GM18505 (cell line): ENCODE measurements at regions not wholly inside any gene's neighbourhood (a gene's known extent, or its start where the extent isn't known, plus 50 kb on each side); places are given as distances from the start of the nearest gene placed in this dataset.
"Not testable (repeated sequence)": the region's sequence is repeated elsewhere in the genome, so short reads cannot be mapped to it uniquely, and the experiment has no call there.

Experiments used
- ATAC-seq: cut with Tn5 transposase; IDR thresholded peaks from one replicate; pipeline ENCODE4 v1.9.1; 2021; ENCODE audit not compliant: unreplicated experiment
- POLR2A ChIP-seq: IDR thresholded peaks from 4 replicates; pipeline ENCODE4 v1.6.1; 2011; ENCODE audit warnings: borderline replicate concordance; ENCODE audit not compliant: insufficient read depth, insufficient read length; ENCODE audit errors: extremely low read depth

DNA sequence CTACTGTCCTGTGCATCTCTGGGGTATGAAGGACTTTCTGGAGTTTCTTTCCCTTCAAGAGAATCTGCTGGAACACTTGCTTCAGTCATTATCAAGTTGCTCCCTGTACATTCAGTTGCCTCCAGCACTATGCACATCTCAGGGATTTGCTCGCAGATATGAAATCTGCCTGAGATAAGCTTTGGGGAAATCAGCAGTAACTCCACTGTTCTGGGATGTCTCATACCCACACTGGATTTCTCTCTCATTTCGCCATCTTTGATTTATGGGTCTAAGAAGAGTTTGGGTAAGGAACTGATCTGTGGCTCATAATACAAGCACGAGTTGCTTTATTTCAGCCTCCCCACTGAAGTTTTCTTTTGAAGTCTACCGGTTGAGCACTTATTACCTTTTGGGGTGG is 585.6 kb downstream of the PSAT1 start:
- TF ChIP-seq POLR2A: no peak
- ATAC-seq: no peak

DNA sequence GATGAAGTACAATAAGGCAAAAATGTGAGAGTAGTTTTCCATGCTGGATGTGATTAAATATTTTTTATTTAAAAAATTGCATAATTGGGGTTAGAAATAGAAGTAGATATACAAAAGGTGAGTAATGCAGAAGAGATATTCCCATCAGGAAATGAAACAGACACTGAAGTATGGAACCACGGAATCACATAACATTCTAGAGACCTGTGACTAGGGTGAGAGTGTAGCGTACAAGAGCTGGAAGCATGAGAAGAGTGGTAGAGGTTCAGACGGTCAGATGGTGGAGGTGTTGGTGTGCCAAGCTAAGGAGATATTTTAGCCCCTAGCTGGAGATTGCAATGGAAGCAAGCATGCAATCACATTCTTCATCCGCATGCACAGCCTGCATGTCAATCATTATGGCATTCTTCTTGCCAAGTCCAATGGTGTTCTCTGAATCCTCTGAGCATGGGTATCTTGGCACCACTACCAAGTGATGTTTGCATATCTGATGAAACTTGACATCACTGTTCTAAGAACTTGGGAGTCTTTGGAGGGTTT is 587.8 kb downstream of the PSAT1 start:
- ATAC-seq: no peak
- no peak for TF ChIP-seq POLR2A

DNA sequence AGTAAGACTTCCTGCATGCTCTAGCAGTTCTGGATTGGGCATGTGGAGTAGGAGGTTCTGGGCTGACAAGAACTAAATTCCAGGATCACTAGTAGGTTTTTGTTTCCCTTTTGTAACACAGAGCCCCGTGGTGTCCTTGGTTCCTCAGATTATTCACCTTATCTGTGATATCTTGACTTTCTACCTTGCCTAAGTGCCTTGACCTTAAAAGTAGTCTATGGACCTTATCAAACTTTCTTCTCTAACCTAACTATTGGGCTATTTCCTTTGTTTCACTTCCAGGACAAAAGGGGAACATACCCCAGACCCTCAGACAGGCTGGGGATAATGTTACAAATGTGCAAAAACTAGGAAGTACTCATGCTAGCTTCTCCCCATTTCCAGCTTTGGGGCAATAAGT is 595.3 kb downstream of the PSAT1 start:
- no peak for TF ChIP-seq POLR2A
- ATAC-seq: no peak

- no peak for ATAC-seq
- TF ChIP-seq POLR2A: no peak
Measured at GRCh38 chr9:78892769-78893168, 595.8 kb downstream of the PSAT1 start.

DNA sequence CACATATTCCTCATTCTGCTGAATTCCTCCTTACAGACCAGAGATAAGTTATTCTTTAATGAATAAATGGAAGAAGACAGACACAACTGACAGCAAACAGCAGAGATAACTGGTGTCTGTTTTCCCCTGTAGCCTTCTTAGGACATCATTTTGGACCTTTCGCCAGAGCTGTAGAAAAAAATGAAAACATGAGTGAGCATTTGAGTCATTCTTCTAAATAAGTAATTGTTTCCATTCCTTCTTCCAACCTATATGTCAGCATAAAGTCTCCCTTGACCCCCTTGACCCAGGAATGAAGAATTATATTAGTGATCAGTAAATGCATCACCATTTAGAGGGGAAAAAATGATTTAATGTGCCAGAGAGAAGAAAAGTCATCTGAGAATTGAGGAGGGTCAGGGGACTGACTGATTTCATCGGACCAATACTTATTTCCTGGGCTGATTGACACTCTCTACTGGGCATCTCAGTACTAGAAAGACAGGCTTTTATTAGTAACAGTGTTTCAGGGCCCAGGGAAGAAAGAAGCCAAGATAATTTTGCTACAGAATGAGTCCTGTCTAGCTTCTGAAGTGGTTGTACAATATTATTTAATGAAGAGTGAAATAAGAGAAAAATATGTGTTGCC is 597.0 kb downstream of the PSAT1 start:
- no peak for TF ChIP-seq POLR2A
- ATAC-seq: no peak

DNA sequence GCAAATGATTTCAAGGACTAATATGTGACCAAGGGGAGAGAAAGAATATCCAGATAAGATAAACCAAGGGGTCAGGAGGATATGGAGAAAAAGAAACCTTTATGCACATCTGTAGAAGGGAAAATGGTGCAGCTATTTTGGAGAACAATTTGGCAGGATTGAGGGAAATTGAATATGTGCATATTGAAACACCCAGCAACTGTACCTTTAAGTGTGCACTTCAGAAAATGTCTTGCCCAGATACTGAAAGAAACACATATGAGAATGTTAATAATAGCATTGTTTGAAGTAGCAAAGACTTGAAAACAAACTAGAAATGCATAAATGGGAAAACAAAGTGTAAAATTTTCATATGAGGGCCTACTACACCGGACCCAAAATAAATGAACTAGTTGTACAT is 599.6 kb downstream of the PSAT1 start:
- no peak for TF ChIP-seq POLR2A
- no peak for ATAC-seq

- ATAC-seq: no peak
Measured at GRCh38 chr9:78898234-78898633, 601.3 kb downstream of the PSAT1 start.

DNA sequence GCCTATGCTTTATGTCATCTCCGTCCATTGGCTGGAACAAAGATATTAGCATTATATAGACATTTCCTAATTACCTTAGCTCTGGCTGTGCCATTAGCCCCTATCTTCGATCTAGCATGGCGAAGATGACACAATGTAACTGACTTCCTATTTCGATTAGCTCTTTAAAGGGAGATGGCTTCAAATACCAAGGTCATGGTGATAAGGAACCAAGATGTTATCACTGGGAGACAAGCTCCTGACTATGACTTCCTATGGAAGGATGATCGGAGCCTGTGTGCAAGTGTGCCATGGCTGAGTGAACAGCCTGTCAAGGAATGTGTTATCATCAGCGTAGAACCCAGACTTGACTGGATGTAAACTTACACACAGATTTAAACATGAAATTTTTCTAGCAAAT is 602.1 kb downstream of the PSAT1 start:
- no peak for TF ChIP-seq POLR2A
- no peak for ATAC-seq

More at GRCh38 chr9:78898234-78898633, 601.3 kb downstream of the PSAT1 start:
- TF ChIP-seq POLR2A: no peak

DNA sequence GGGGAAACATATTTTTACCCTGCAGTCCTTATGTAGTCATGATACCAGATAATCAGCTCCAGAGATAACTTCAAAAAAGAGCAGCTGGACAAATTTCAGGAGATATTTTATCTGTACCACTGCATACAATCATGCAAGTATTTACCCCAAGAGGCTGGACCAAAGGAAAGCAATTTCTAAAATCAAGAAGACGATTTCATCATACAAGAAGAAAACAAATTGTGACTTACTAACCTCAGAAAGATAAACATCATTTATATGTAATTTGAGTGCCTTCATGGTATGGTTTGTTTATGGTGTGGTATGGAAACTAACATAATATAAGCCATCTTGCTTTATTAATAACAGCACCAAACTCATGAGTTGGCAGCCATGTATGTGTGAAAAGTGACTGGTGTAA is 603.6 kb downstream of the PSAT1 start:
- TF ChIP-seq POLR2A: no peak
- no peak for ATAC-seq

- no peak for ATAC-seq
- no peak for TF ChIP-seq POLR2A
Measured at GRCh38 chr9:78902051-78902450, 605.1 kb downstream of the PSAT1 start.

DNA sequence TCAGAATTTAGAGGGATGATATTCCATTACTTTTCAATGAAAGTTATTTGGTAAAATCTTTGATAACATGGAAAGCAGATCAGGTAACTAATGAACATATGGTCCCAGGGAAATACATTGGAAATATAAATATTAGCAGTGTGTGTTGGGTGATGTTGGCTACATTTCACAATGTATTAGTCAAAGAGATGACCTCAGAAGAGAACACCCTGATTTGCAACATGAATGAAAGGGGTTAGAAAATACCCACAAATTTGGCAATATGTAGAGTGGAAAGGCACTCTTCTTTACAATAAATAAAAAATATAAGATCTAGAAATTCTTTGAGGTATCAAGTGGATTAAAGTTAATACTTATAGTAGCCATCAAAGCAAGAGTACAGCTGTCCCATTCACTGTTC is 606.7 kb downstream of the PSAT1 start:
- ATAC-seq: no peak
- no peak for TF ChIP-seq POLR2A

DNA sequence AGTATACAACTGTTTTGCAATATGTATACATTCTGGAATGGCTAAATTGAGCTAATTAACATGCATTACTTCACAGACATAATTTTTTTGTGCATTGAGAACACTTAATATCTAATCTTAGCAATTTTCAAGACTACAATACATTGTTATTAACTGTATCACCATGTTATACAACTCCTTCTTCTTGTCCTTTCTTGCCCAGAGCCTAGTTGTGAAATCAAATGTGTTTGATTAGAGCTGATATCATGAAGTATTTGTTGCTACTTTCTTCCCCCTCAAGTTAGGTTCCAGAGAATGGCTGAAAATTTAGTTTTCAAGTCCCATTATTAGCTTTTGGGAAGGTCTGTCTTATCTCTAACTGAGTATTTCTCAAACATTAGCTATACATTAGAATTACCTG is 607.8 kb downstream of the PSAT1 start:
- no peak for ATAC-seq
- TF ChIP-seq POLR2A: no peak

DNA sequence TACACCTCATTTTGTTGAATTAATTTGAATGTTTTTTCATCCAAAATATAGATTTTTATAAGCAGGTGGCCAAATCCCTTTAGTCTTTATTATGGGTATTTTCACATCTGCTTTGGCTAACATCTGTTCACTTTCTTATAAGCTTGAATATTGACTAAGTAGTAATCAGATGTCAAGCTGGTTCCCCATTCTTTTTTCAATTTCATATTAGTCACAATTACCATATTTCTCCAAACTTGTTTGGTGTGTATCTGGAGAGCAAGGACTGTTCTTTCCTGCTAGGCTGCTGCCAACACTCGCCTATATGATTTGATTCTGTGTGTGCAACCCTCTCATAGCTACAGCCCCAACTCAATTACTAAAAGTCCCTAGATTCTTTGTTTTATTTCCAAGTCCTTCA is 608.5 kb downstream of the PSAT1 start:
- ATAC-seq: no peak
- no peak for TF ChIP-seq POLR2A

DNA sequence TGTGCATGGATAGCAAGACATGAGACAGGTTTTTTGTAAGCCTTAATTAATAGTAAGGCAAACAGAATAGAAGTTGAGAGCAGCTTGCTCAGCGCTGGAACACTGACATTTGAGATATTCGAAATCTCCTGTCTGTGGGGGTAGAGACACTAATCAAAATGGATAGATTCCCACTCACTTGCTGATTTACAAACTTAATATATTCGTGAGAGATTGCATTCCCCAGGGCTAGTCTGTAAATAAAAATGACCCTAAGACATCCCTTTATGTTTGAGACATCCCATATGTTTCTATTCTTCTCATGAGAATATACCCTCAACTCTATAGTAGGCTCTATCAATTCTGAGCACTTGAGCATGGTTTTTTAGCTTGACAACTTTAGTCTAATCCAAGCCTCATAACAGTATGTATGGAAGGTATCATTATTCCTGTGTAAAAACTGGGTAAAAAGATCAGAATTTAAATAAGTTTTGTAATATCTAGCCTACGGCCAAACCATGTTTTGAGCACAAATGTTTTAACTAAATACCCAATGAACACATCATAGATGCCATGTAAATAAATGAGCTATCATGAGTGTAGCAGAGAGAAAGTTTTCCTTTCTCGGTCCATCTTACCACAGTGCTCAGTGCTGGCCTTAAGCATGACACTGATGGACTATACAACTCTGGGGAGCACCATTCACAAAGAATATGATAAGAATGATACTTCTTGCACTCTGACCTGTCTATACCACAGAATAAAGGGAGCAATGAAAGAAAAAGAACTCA is 609.2 kb downstream of the PSAT1 start:
- no peak for TF ChIP-seq POLR2A
- no peak for ATAC-seq

GRCh38 chr9:78909566-78909965 is 612.6 kb downstream of the PSAT1 start:
- no peak for ATAC-seq
- TF ChIP-seq POLR2A: no peak

- not testable (repeated sequence) for ATAC-seq
Measured at GRCh38 chr9:78916884-78917283, 620.0 kb downstream of the PSAT1 start.
